Astrocyte (in vitro differentiated cells and primary cell): ENCODE measurements at regions not wholly inside any gene's neighbourhood (a gene's known extent, or its start where the extent isn't known, plus 50 kb on each side); places are given as distances from the start of the nearest gene placed in this dataset.

Experiments used
- EZH2 ChIP-seq: IDR thresholded peaks from 2 replicates; pipeline ENCODE4 v1.6.1; 2012; ENCODE audit warnings: mild to moderate bottlenecking, low read length, inconsistent platforms; ENCODE audit not compliant: insufficient read depth
- TF ChIP-seq, protein P1 (sequence below): IDR thresholded peaks from 2 replicates; pipeline ENCODE4 v1.5.1; 2011; ENCODE audit warnings: low read depth, mild to moderate bottlenecking, inconsistent platforms, low read length, moderate library complexity; ENCODE audit not compliant: insufficient read depth

DNA sequence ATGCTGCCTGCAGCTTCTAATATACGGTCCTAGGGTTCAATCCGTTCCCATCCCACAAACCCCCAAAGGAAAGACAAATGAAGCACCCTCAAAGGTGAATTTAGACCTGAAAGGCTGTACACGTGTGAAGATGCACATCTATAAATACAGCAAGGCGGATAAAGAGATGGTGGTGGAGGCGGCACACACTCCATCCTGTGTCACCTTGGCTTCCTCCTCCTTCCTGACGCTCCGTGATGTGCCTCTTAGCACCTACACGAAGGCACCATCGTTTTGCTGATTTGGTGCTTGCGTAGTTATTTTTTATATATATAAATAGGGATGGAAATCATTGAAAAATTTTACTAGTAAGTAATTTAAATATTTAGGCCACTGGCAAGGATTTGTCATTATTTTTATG is 359.4 kb downstream of the NPHP4 start:
- TF ChIP-seq, protein P1, sequence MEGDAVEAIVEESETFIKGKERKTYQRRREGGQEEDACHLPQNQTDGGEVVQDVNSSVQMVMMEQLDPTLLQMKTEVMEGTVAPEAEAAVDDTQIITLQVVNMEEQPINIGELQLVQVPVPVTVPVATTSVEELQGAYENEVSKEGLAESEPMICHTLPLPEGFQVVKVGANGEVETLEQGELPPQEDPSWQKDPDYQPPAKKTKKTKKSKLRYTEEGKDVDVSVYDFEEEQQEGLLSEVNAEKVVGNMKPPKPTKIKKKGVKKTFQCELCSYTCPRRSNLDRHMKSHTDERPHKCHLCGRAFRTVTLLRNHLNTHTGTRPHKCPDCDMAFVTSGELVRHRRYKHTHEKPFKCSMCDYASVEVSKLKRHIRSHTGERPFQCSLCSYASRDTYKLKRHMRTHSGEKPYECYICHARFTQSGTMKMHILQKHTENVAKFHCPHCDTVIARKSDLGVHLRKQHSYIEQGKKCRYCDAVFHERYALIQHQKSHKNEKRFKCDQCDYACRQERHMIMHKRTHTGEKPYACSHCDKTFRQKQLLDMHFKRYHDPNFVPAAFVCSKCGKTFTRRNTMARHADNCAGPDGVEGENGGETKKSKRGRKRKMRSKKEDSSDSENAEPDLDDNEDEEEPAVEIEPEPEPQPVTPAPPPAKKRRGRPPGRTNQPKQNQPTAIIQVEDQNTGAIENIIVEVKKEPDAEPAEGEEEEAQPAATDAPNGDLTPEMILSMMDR = no peak
- TF ChIP-seq EZH2 = no peak
